ENCODE measurements at regions not wholly inside any gene's neighbourhood (a gene's known extent, or its start where the extent isn't known, plus 50 kb on each side); places are given as distances from the start of the nearest gene placed in this dataset.
"Not testable (repeated sequence)": the region's sequence is repeated elsewhere in the genome, so short reads cannot be mapped to it uniquely, and the experiment has no call there.

GRCh38 chr14:82878951-82879350, 1345.3 kb upstream of the SEL1L start:
- DNase-seq: no peak

GRCh38 chr14:82879949-82880535, 1346.4 kb upstream of the SEL1L start:
- no peak for DNase-seq

GRCh38 chr14:82886670-82887069, 1353.0 kb upstream of the SEL1L start:
- no peak for DNase-seq

GRCh38 chr14:82889701-82890100, 1356.0 kb upstream of the SEL1L start:
- DNase-seq: no peak

GRCh38 chr14:82896476-82896875, 1362.8 kb upstream of the SEL1L start:
- DNase-seq: no peak

GRCh38 chr14:82897469-82898308, 1364.0 kb upstream of the SEL1L start:
- no peak for DNase-seq

GRCh38 chr14:82905762-82906161, 1372.1 kb upstream of the SEL1L start:
- no peak for DNase-seq

GRCh38 chr14:82911930-82912329, 1378.3 kb upstream of the SEL1L start:
- DNase-seq: no peak

GRCh38 chr14:82913396-82913795, 1379.7 kb upstream of the SEL1L start:
- DNase-seq: no peak

- DNase-seq: no peak
Measured at GRCh38 chr14:82915381-82915780, 1381.7 kb upstream of the SEL1L start.

- no peak for DNase-seq
Measured at GRCh38 chr14:82935691-82936090, 1402.0 kb upstream of the SEL1L start.

- DNase-seq: no peak
Measured at GRCh38 chr14:82951171-82951570, 1417.5 kb upstream of the SEL1L start.

- no peak for DNase-seq
Measured at GRCh38 chr14:82963756-82964155, 1430.1 kb upstream of the SEL1L start.

- DNase-seq: no peak
Measured at GRCh38 chr14:82987502-82988124, 1454.0 kb upstream of the SEL1L start.

- DNase-seq: not testable (repeated sequence)
Measured at GRCh38 chr14:82994547-82994946, 1460.9 kb upstream of the SEL1L start.

- no peak for DNase-seq
Measured at GRCh38 chr14:82999802-83000201, 1466.1 kb upstream of the SEL1L start.

- DNase-seq: no peak
Measured at GRCh38 chr14:83004456-83005006, 1470.9 kb upstream of the SEL1L start.

- no peak for DNase-seq
Measured at GRCh38 chr14:83006121-83006670, 1472.5 kb upstream of the SEL1L start.

GRCh38 chr14:83007052-83007451, 1473.4 kb upstream of the SEL1L start:
- DNase-seq: not testable (repeated sequence)

GRCh38 chr14:83007641-83008225, 1474.1 kb upstream of the SEL1L start:
- DNase-seq: no peak

GRCh38 chr14:83017296-83017695, 1483.6 kb upstream of the SEL1L start:
- no peak for DNase-seq

GRCh38 chr14:83019744-83020414, 1486.2 kb upstream of the SEL1L start:
- DNase-seq: no peak
